GM12873 (cell line): ENCODE measurements at regions not wholly inside any gene's neighbourhood (a gene's known extent, or its start where the extent isn't known, plus 50 kb on each side); places are given as distances from the start of the nearest gene placed in this dataset.

Source experiments
- TF ChIP-seq, protein P1 (sequence below): IDR thresholded peaks from 2 replicates; pipeline ENCODE4 v1.5.1; 2012; ENCODE audit warnings: low read depth, mild to moderate bottlenecking, moderate library complexity, low read length, control low read depth; ENCODE audit not compliant: insufficient read depth; ENCODE audit errors: missing control alignments

DNA sequence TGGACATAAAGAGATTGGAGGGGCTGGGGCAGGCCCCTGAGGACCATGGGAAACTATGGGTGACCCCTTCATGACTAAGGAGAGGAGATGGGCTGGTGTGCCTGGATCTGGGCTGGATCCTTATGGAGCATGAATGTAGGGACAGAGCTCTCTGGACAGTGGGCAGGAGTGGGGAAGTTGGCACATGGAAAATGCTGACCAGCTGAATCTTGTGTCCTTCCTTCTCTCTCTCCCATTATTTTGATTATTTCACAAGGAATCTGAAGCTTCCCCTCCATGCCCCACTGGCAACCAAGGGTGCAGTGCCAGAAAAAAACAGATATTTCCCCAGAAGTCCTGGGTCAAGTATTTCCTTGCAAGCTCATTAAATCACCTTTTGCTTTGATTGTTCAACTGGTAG lies 175.2 kb downstream of the DHX35 start:
- TF ChIP-seq, protein P1, sequence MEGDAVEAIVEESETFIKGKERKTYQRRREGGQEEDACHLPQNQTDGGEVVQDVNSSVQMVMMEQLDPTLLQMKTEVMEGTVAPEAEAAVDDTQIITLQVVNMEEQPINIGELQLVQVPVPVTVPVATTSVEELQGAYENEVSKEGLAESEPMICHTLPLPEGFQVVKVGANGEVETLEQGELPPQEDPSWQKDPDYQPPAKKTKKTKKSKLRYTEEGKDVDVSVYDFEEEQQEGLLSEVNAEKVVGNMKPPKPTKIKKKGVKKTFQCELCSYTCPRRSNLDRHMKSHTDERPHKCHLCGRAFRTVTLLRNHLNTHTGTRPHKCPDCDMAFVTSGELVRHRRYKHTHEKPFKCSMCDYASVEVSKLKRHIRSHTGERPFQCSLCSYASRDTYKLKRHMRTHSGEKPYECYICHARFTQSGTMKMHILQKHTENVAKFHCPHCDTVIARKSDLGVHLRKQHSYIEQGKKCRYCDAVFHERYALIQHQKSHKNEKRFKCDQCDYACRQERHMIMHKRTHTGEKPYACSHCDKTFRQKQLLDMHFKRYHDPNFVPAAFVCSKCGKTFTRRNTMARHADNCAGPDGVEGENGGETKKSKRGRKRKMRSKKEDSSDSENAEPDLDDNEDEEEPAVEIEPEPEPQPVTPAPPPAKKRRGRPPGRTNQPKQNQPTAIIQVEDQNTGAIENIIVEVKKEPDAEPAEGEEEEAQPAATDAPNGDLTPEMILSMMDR, result no peak

DNA sequence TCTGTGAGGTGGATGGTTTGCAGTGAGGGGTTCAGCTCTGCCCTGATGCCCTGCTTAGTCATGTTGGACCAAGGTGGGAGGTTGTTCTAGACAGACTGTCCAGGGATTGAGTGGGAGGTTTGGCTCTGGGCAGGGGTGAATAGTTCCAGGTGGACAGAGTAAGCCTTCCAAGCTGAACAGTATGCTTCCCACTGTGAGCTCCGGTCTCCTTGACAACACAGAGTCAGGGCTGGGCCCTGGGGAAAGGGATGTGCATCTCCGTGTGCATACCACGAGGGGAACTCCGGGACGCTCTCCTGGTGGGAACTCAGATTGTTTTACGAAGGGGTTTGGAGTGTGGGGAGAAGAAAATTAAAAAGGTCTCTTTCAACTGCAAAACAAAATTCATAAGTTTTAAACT lies 174.7 kb downstream of the DHX35 start:
- TF ChIP-seq, protein P1, result no peak

DNA sequence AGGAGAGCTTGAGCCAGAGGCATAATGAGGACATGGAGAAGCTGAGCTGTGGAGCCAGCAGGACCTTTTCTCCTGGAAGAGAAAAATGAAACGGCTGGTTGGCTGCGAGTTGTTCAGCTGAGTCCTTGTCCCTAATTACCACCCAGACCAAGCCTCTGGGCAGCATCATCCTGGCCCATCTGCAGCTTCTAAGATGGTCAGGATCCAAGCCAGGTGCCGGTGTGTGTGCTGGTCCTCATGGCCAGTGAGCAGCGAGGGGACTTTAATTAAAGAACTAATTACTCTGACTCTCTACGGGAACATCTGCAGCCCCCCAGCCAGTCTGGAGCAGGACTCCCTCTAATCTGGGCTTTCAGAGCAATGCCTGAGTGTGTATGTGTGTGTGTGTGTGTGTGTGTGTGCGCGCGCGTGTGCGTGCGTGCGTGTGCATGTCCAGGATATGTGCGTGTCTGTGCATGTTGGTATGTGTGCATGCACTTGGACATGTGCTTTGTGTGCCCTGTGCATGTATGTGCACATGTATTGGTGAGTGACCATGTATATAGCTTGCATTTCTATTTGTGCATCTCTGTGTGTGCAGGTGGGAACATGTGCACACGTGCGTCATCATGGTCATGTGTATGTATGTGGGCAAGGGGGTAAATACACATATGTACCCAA lies 173.9 kb downstream of the DHX35 start:
- TF ChIP-seq, protein P1, result no peak

DNA sequence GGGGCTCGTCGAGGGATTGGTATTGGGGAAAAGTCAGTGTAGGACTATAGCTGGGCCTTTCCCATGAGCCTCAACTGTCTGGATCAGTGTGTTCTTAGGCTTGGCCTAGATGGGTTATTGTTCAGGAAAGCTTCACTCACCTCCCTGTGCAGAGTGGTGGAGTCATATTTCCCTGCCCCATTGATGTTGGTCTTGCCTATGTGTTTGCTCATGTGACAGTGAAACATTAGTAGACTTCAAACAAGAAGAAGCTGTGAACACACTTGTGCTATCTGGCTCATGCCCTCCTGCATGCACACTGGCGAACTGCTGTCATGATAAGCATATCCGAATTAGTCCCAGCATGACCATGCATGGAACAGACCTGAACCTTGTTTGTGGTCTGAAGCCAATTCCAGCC lies 171.1 kb downstream of the DHX35 start:
- TF ChIP-seq, protein P1, result no peak

DNA sequence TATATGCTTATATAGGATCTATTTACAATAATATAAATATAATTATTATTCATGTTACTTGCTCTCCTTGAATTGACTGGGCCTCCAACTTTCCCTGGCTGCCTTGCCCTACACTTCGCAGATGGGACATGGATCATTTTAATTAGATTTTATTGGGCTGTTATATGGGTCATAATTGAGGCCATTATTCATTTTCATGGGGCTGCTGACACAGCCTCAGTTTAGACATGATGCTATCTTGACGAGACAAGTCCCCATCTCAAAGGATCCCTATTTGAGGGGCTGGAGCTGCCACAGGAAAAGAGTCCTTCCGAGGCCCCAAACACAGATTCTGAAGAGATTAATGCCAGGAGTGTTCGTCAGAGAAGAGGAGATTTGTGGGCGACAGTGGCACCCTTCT lies 170.4 kb downstream of the DHX35 start:
- TF ChIP-seq, protein P1, result no peak

DNA sequence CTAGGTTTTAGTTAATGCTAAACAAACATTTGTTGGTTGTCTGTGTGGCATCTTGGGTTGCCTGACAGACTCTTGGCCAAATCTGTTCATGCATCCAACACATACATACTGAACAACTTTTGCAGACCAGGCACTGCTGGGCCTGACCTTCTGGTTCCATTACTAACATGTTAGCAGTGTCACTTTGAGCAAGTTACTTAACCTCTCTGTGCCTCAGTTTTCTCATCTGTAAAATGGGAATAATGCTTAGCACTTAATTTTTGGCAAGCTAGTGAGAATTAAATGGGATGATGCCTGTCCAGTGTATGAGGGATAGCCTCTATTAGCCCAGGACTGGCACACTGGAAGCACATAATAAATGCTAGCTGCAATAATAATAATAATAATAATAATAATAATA lies 169.9 kb downstream of the DHX35 start:
- TF ChIP-seq, protein P1, result no peak

DNA sequence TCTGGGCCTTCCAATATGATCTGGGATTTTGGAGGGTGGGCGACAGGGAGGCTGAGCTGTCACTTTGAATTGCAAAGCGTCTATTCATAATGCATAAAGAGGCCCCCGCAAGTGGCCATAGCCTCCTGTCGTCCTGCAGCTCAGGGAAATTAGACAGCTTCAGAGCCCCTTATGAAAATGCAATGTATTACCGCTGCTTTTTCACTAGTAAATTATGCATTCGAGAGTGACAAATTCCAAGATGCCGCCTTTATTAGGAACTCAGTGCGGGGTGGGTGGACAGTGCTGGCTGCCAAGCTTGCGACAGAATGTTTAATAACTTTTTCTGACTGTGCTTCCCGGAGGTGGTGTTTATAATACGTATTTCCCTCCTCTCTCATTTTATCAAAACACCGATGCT lies 168.5 kb downstream of the DHX35 start:
- TF ChIP-seq, protein P1, result no peak
